ENCODE measurements at regions not wholly inside any gene's neighbourhood (a gene's known extent, or its start where the extent isn't known, plus 50 kb on each side); places are given as distances from the start of the nearest gene placed in this dataset.
"Not testable (repeated sequence)": the region's sequence is repeated elsewhere in the genome, so short reads cannot be mapped to it uniquely, and the experiment has no call there.

GRCh38 chr1:148402152-148403084 lies 80.7 kb downstream of the PPIAL4G start (continued):
- peak; percentile 79 for TF ChIP-seq TEAD4 (IDR thresholded peaks at IDR 0.05; ENCODE audit: low read length)
- not testable (repeated sequence) for TF ChIP-seq TEAD4 (CRISPR knock-in tag; IDR thresholded peaks at IDR 0.05; ENCODE audit: borderline replicate concordance)
- TF ChIP-seq CSDE1 (IDR thresholded peaks at IDR 0.05): peak in 1 of 2 experiments; percentile 77; a peak in 2 of 4 replicates
- peak; percentile 26; the same call in 1 of the 2 replicates for TF ChIP-seq KHSRP (IDR thresholded peaks at IDR 0.05)
- TF ChIP-seq BCOR (IDR thresholded peaks at IDR 0.05): peak; percentile 30; the same call in 1 of the 2 replicates
- TF ChIP-seq ESRRA (IDR thresholded peaks at IDR 0.05; ENCODE audit: borderline replicate concordance, low read depth): peak; percentile 46; the same call in 1 of the 2 replicates
- peak in 1 of 2 experiments; percentile 75; a peak in 2 of 4 replicates for TF ChIP-seq ZNF318 (IDR thresholded peaks at IDR 0.05; ENCODE audit: borderline replicate concordance in 1 of 2, low read depth in 1 of 2)
- 0 out of 4 replicates have a peak, but pooled peaks of 1 of the 2 experiments have one; percentile 72 for TF ChIP-seq TEAD1 (CRISPR knock-in tag; IDR thresholded peaks at IDR 0.05)
- peak; percentile 86 for TF ChIP-seq KLF10 (CRISPR knock-in tag; IDR thresholded peaks at IDR 0.05)
- peak; percentile 97 for TF ChIP-seq GTF2F1 (IDR thresholded peaks at IDR 0.05; ENCODE audit: low read depth, low read length)
- peak; percentile 91 for TF ChIP-seq SNAPC5 (CRISPR knock-in tag; IDR thresholded peaks at IDR 0.05)
- peak; percentile 90 for TF ChIP-seq ARHGAP35 (IDR thresholded peaks at IDR 0.05; ENCODE audit: partially characterized antibody)
- TF ChIP-seq NCOR1 (IDR thresholded peaks at IDR 0.05): peak; percentile 85
- TF ChIP-seq LARP7 (IDR thresholded peaks at IDR 0.05): 0 out of 2 replicates have a peak, but pooled peaks have one; percentile 53
- peak; percentile 99 for TF ChIP-seq SUPT5H (IDR thresholded peaks at IDR 0.05)
- peak; percentile 69 for TF ChIP-seq CREB1 (IDR thresholded peaks at IDR 0.05)
- peak; percentile 77 for TF ChIP-seq CREB1 (CRISPR knock-in tag; IDR thresholded peaks at IDR 0.05)
- peak; percentile 100 for TF ChIP-seq POLR2AphosphoS5 (IDR thresholded peaks at IDR 0.05; ENCODE audit: control insufficient read depth, insufficient read depth, low read depth, low read length)

All from K562 (cell line).